Muscle layer of colon (tissue), 2 donors: ENCODE measurements at regions not wholly inside any gene's neighbourhood (a gene's known extent, or its start where the extent isn't known, plus 50 kb on each side); places are given as distances from the start of the nearest gene placed in this dataset.

Experiments used
- H3K27ac ChIP-seq: one replicate; pipeline ENCODE4 v1.7.0; 2013; ENCODE audit warnings: low read depth, mild to moderate bottlenecking, low read length, moderate library complexity
- H3K27me3 ChIP-seq, 2 donors: one replicate each; pipeline ENCODE4 v1.7.0; 2013; ENCODE audit warnings: low read length in 2 of 2, mild to moderate bottlenecking in 2 of 2; ENCODE audit not compliant: insufficient read depth in 2 of 2, control insufficient read depth in 1 of 2
- H3K36me3 ChIP-seq: one replicate; pipeline ENCODE4 v1.7.0; 2013; ENCODE audit warnings: mild to moderate bottlenecking, low read length; ENCODE audit not compliant: insufficient read depth
- H3K4me1 ChIP-seq: one replicate; pipeline ENCODE4 v1.7.0; 2013; ENCODE audit warnings: mild to moderate bottlenecking, low read length; ENCODE audit not compliant: insufficient read depth
- H3K4me3 ChIP-seq, 2 donors: one replicate each; pipeline ENCODE4 v1.7.0; 2013; ENCODE audit warnings: low read length in 2 of 2, low read depth in 1 of 2, mild to moderate bottlenecking in 1 of 2, moderate library complexity in 1 of 2
- H3K9ac ChIP-seq: one replicate; pipeline ENCODE4 v1.7.0; 2013; ENCODE audit warnings: low read length
- H3K9me3 ChIP-seq: one replicate; pipeline ENCODE4 v1.7.0; 2013; ENCODE audit warnings: mild to moderate bottlenecking, low read length
- donor health status: abdominal sarcoma.
- donor health status: Adenocarcinoma of cecum.

GRCh38 chr3:15882577-15882976 is 84.8 kb upstream of the ANKRD28 start:
- no peak overlapping the region for H3K4me3 ChIP-seq
- H3K9ac ChIP-seq = no peak overlapping the region
- no peaks in the 10 kb centered on the region for H3K27me3 ChIP-seq
- no peaks in the 10 kb centered on the region for H3K4me1 ChIP-seq
- H3K27ac ChIP-seq = no peak overlapping the region
- no peaks in the 10 kb centered on the region for H3K9me3 ChIP-seq
- no peaks in the 10 kb centered on the region for H3K36me3 ChIP-seq

- Histone ChIP-seq H3K9ac (no peak overlapping the region), H3K9me3 (no peaks in the 10 kb centered on the region), H3K27ac (no peak overlapping the region), H3K27me3 (no peaks in the 10 kb centered on the region), H3K4me1 (no peaks in the 10 kb centered on the region), H3K4me3 (no peak overlapping the region), H3K36me3 (no peaks in the 10 kb centered on the region)
Measured at GRCh38 chr3:15884132-15884531, 86.4 kb upstream of the ANKRD28 start.

GRCh38 chr3:15886521-15886920 is 88.7 kb upstream of the ANKRD28 start:
- H3K27me3 ChIP-seq = no peaks in the 10 kb centered on the region
- H3K4me3 ChIP-seq = no peak overlapping the region
- no peak overlapping the region for H3K9ac ChIP-seq
- no peaks in the 10 kb centered on the region for H3K4me1 ChIP-seq
- no peaks in the 10 kb centered on the region for H3K36me3 ChIP-seq
- no peaks in the 10 kb centered on the region for H3K9me3 ChIP-seq
- H3K27ac ChIP-seq = no peak overlapping the region

- H3K4me3 ChIP-seq = no peak overlapping the region
- no peak overlapping the region for H3K9ac ChIP-seq
- no peaks in the 10 kb centered on the region for H3K9me3 ChIP-seq
- no peak overlapping the region for H3K27ac ChIP-seq
- H3K36me3 ChIP-seq = no peaks in the 10 kb centered on the region
- no peaks in the 10 kb centered on the region for H3K4me1 ChIP-seq
- no peaks in the 10 kb centered on the region for H3K27me3 ChIP-seq
Measured at GRCh38 chr3:15887261-15887660, 89.5 kb upstream of the ANKRD28 start.

- Histone ChIP-seq H3K9me3 (no peaks in the 10 kb centered on the region), H3K36me3 (no peaks in the 10 kb centered on the region), H3K9ac (no peak overlapping the region), H3K27ac (no peak overlapping the region), H3K27me3 (no peaks in the 10 kb centered on the region), H3K4me3 (no peak overlapping the region), H3K4me1 (no peaks in the 10 kb centered on the region)
Measured at GRCh38 chr3:15889936-15890335, 92.2 kb upstream of the ANKRD28 start.

GRCh38 chr3:15892311-15893227 is 94.8 kb upstream of the ANKRD28 start:
- Histone ChIP-seq H3K9me3 (no peaks in the 10 kb centered on the region), H3K9ac (no peak overlapping the region), H3K4me1 (no peaks in the 10 kb centered on the region), H3K36me3 (no peaks in the 10 kb centered on the region), H3K27me3 (no peaks in the 10 kb centered on the region), H3K27ac (no peak overlapping the region), H3K4me3 (no peak overlapping the region)

GRCh38 chr3:15894382-15894781 is 96.6 kb upstream of the ANKRD28 start:
- Histone ChIP-seq H3K9me3 (no peaks in the 10 kb centered on the region), H3K4me1 (no peaks in the 10 kb centered on the region), H3K27me3 (no peaks in the 10 kb centered on the region), H3K27ac (no peak overlapping the region), H3K4me3 (no peak overlapping the region), H3K9ac (no peak overlapping the region), H3K36me3 (no peaks in the 10 kb centered on the region)

GRCh38 chr3:15896500-15896899 is 98.7 kb upstream of the ANKRD28 start:
- Histone ChIP-seq H3K27ac (no peak overlapping the region), H3K36me3 (no peaks in the 10 kb centered on the region), H3K4me3 (no peak overlapping the region), H3K9ac (no peak overlapping the region), H3K27me3 (no peaks in the 10 kb centered on the region), H3K9me3 (no peaks in the 10 kb centered on the region), H3K4me1 (no peaks in the 10 kb centered on the region)

GRCh38 chr3:15899388-15899787 is 101.6 kb upstream of the ANKRD28 start:
- H3K9me3 ChIP-seq = no peaks in the 10 kb centered on the region
- no peaks in the 10 kb centered on the region for H3K36me3 ChIP-seq
- no peak overlapping the region for H3K9ac ChIP-seq
- peaks cover 19% of the 10 kb centered on the region for H3K4me1 ChIP-seq
- H3K27me3 ChIP-seq = no peaks in the 10 kb centered on the region
- H3K27ac ChIP-seq = no peak overlapping the region
- H3K4me3 ChIP-seq = no peak overlapping the region

GRCh38 chr3:15903164-15903563 is 105.4 kb upstream of the ANKRD28 start:
- no peaks in the 10 kb centered on the region for H3K36me3 ChIP-seq
- no peak overlapping the region for H3K9ac ChIP-seq
- no peak overlapping the region for H3K4me3 ChIP-seq
- H3K27me3 ChIP-seq = no peaks in the 10 kb centered on the region
- H3K4me1 ChIP-seq = peaks cover 22% of the 10 kb centered on the region
- peak overlapping the region; percentile 47 for H3K27ac ChIP-seq
- H3K9me3 ChIP-seq = no peaks in the 10 kb centered on the region

GRCh38 chr3:15903759-15904720 is 106.3 kb upstream of the ANKRD28 start:
- H3K27ac ChIP-seq = peak overlapping the region; percentile 64
- H3K36me3 ChIP-seq = no peaks in the 10 kb centered on the region
- no peak overlapping the region for H3K9ac ChIP-seq
- no peak overlapping the region for H3K4me3 ChIP-seq
- H3K9me3 ChIP-seq = no peaks in the 10 kb centered on the region
- no peaks in the 10 kb centered on the region for H3K27me3 ChIP-seq
- peaks cover 22% of the 10 kb centered on the region for H3K4me1 ChIP-seq
